Thymus (tissue), 11 donors: ENCODE measurements at regions not wholly inside any gene's neighbourhood (a gene's known extent, or its start where the extent isn't known, plus 50 kb on each side); places are given as distances from the start of the nearest gene placed in this dataset.
A peak's percentile ranks its signal among the peaks of the same experiment; 100 is the strongest.

ENCODE experiments used
- DNase-seq, 9 donors: peaks; one replicate each; pipeline ENCODE4 v3.0.0-alpha.2; 2013; ENCODE audit warnings: low spot score in 9 of 9, low read depth in 6 of 9, missing footprints in 1 of 9
- H3K27ac ChIP-seq, 2 donors: one replicate each; pipeline ENCODE4 v1.5.1; 2013; ENCODE audit warnings: control low read depth in 1 of 2, low read depth in 1 of 2, low read length in 1 of 2, mild to moderate bottlenecking in 1 of 2, moderate library complexity in 1 of 2
- H3K27me3 ChIP-seq, 2 donors: one replicate each; pipeline ENCODE4 v1.5.1; 2013; ENCODE audit warnings: low read length in 1 of 2; ENCODE audit not compliant: control insufficient read depth in 2 of 2, insufficient read depth in 1 of 2
- H3K36me3 ChIP-seq, 2 donors: one replicate each; pipeline ENCODE4 v1.5.1; 2013; ENCODE audit warnings: low read length in 1 of 2, mild to moderate bottlenecking in 1 of 2, moderate library complexity in 1 of 2; ENCODE audit not compliant: control insufficient read depth in 2 of 2, insufficient read depth in 2 of 2
- H3K4me1 ChIP-seq, 2 donors: one replicate each; pipeline ENCODE4 v1.5.1; 2013; ENCODE audit warnings: low read length in 2 of 2; ENCODE audit not compliant: control insufficient read depth in 2 of 2, insufficient read depth in 2 of 2
- H3K4me3 ChIP-seq, 2 donors: one replicate each; pipeline ENCODE4 v1.5.1; 2013; ENCODE audit warnings: low read length in 2 of 2, control low read depth in 1 of 2, mild to moderate bottlenecking in 1 of 2
- H3K9me3 ChIP-seq, 2 donors: one replicate each; pipeline ENCODE4 v1.5.1; 2013; ENCODE audit warnings: low read length in 1 of 2, mild to moderate bottlenecking in 1 of 2; ENCODE audit not compliant: control insufficient read depth in 2 of 2, insufficient read depth in 1 of 2
- WGBS: extraction: QIAGEN DNeasy Blood & Tissue Kit; methylation state at CpG from one replicate; pipeline ENCODE4 v1.1.7; 2013; 5-methylcytosine and 5-hydroxymethylcytosine counted together
- donor health status: healthy.

DNA sequence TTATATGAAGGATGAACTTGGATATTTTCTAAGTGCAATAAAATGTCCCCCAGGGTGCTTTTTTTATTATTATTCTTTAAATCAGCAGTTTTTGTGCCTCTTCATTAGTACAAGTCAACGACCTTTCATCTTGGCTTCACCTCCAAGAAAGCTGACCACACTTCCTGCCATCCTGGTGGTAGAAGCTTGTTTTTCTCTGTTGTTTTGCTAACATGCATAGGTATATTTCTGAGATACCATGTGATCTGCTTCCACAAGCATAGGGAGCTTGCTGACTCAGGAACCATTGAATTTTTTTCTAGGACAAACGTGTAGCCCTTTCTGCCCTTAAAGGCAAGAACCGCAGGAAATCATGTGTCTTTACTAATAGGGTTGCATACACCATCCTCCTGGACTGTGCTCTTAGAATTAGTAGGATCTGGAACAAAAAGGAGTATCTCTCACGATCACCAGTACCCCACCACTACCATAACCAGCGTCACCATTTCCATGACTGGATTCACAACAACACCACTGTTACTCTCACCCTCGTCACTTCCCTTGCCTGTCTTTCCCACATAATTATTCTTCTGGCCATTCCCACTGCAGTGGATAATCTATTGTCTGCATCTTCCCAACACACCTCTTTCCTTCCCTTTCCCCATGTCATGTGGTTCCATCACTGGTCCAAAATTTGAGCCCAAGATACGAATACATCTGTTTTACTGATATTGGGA is 207.1 kb downstream of the MAFB start:
- H3K4me1 ChIP-seq, result no peaks in the 10 kb centered on the region
- H3K4me3 ChIP-seq, result no peak overlapping the region
- no peaks in the 10 kb centered on the region for H3K36me3 ChIP-seq
- no peak overlapping the region for H3K27ac ChIP-seq
- no peaks in the 10 kb centered on the region for H3K9me3 ChIP-seq
- DNase-seq, result no peak
- H3K27me3 ChIP-seq, result no peaks in the 10 kb centered on the region
- 91% methylated on average over 7 of the region's 7 CpGs for WGBS

DNA sequence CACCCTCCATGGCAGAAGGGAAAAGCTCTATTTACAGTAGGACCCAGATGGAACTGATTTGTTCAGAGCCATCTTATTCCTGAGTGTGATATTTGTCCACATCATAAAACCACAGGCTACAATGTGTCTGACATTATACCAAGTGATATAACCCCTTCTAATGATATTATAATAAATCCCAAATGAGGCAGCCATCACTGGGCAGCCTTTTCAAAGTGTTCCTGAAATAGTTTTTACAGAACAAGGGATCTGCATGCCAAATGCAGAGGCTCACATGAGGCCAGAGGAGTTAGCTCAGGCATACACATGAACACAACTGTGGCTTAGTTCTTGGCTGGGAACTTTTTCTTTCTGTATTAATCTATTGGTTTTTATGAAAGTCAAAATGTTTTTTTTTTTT is 207.7 kb downstream of the MAFB start:
- no peaks in the 10 kb centered on the region for H3K9me3 ChIP-seq
- H3K27me3 ChIP-seq, result no peaks in the 10 kb centered on the region

DNA sequence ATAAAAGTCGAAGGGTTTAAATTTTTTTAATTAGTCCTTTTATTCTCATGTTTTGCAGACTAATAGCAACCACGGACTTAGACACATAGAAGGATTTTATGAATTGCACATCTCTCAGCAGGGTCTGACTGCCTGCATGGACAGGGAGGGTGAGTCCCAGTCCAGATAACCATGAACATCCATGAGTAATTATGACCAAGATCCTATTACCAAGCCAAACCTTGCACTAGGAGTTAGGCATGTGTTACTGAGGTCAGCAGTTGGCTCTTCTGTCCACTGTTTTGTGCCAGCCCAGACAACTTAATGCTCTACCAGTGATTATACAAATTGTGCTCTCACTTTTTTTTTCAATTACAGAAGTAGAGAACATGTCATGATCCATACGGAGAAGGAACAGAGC is 211.2 kb downstream of the MAFB start:
- 98% methylated on average over 3 of the region's 3 CpGs for WGBS
- DNase-seq, result no peak
- Histone ChIP-seq H3K4me1 (no peaks in the 10 kb centered on the region), H3K27ac (no peak overlapping the region), H3K9me3 (no peaks in the 10 kb centered on the region), H3K27me3 (no peaks in the 10 kb centered on the region), H3K36me3 (no peaks in the 10 kb centered on the region), H3K4me3 (no peak overlapping the region)

More for the DNA sequence above, 207.7 kb downstream of the MAFB start:
- no peak overlapping the region for H3K27ac ChIP-seq
- DNase-seq, result no peak
- H3K4me3 ChIP-seq, result no peak overlapping the region
- no peaks in the 10 kb centered on the region for H3K36me3 ChIP-seq
- H3K4me1 ChIP-seq, result no peaks in the 10 kb centered on the region

DNA sequence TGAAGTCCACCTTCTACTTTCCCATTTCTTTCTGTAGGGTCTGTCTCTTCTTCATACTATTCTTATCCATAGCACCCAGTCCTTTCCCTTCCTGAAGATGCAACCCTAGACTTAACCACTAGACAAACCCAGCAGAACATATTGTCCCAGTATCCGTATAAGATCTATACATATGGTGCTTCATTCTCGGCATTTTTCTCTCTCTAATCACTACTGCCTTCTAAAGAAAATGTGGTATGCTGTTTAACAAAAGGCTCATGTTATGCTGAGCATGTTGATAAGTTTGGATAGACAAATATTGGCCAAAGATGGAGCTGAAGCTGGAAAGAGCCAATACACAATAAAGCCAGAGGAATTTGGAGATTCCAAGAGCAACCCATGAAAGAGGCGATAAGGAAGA is 212.6 kb downstream of the MAFB start:
- Histone ChIP-seq H3K36me3 (no peaks in the 10 kb centered on the region), H3K4me1 (no peaks in the 10 kb centered on the region), H3K9me3 (no peaks in the 10 kb centered on the region), H3K27me3 (no peaks in the 10 kb centered on the region), H3K4me3 (no peak overlapping the region), H3K27ac (no peak overlapping the region)
- DNase-seq, result no peak
- 95% methylated on average over 3 of the region's 3 CpGs for WGBS

DNA sequence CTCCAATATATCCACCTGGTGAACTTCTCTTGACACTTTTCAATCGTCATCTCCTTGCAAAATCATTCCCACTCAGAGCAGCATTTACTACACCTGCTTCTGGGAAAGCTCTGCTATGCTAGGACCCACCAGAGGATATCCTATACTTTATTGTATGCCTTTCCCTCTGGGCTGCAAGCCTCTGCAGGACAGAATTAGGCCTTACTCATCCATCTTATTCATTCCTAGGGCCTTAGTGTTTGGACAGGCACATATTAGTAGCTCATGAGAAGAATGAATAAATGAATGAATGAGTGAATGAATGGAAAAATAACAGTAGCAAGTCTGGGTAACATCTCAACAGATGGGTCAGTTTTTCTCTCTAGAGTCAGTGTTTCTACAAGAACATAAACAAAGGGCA is 216.1 kb downstream of the MAFB start:
- no peak overlapping the region for H3K4me3 ChIP-seq
- H3K27ac ChIP-seq, result no peak overlapping the region
- no peaks in the 10 kb centered on the region for H3K27me3 ChIP-seq
- no peaks in the 10 kb centered on the region for H3K36me3 ChIP-seq
- H3K9me3 ChIP-seq, result no peaks in the 10 kb centered on the region
- H3K4me1 ChIP-seq, result no peaks in the 10 kb centered on the region
- 91% methylated on average over 1 of the region's 1 CpG for WGBS
- DNase-seq, result no peak

DNA sequence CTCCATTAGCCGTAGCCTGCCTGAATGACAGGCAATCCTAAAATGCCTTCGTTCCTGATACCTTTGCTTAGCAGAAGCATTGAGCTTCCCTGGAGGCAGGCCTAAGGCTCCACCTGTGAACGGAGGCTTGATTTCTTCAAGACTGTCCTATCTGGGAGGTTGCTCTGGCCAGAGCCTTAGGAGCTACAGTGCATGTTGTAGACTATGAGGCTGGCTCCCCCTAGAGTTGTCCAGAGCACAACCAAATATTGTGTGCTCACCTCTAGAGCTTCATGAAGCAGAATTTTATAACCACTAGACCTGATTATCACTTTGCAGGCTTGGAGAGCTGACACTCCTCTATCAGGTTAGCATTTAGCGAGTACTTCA is 217.8 kb downstream of the MAFB start:
- whole genome bisulfite sequencing, result 96% methylated on average over 4 of the region's 4 CpGs
- H3K9me3 ChIP-seq, result no peaks in the 10 kb centered on the region
- no peak for DNase-seq
- H3K4me3 ChIP-seq, result no peak overlapping the region
- no peaks in the 10 kb centered on the region for H3K36me3 ChIP-seq
- H3K27me3 ChIP-seq, result no peaks in the 10 kb centered on the region
- H3K27ac ChIP-seq, result no peak overlapping the region
- no peaks in the 10 kb centered on the region for H3K4me1 ChIP-seq

DNA sequence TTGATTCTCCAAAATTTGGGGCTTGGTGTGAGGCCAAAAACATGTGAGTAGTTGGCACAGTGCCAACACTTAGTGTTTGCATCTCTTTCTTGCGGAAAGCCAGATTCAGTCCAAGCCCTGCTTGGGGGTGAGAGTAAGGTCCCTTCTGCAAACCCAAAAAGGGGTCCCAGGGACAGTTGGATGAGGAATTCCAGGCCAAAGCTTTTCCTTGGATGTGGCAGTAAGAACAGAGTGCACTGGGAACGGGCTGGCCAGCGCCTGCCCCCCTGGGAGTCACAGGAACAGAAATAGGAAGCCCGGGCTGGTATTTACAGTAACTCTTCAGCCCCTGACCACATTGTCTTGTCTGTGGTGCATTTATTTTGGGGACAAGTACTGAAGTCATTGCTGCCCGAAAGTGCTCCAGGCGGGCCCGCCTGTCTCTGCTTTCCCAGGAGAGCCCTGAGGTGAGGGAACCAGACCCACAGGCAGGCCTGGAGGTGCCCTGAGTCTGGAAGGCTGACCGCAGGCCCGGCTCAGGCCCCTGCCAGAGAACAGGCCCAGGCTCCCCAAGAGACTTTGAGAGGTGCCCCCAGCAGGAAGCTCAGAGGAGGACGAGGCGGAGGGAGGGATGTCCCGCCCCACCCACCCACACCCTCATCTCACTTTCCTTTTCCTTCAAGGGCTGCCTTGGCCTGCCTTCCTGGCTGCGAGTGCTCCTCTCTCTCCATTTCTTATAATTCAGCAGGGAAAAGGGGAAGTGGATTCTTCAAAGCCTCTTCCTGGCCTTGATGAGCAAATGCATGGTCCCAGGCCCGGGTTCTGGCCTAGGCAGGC is 218.4 kb downstream of the MAFB start:
- no peaks in the 10 kb centered on the region for H3K9me3 ChIP-seq

DNA sequence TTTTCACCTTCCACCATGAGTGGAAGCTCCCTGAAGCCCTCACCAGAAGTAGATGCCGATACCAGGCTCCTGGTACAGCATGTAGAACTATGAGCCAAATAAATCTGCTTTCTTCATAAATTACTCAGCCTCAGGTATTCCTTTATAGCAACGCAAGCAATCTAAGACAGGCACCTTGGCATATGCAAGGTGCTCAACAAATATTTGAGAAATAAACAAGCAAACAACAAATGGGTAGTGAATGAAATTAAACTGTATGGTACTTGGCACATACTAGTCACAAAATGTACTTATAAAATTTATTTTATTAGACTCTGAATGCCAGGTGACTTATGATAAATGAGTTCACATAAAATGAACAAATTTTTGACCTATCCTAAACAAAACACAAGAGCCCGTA is 220.3 kb downstream of the MAFB start:
- Histone ChIP-seq H3K4me3 (no peak overlapping the region), H3K9me3 (no peaks in the 10 kb centered on the region), H3K4me1 (no peaks in the 10 kb centered on the region), H3K36me3 (no peaks in the 10 kb centered on the region), H3K27ac (no peak overlapping the region), H3K27me3 (no peaks in the 10 kb centered on the region)
- 97% methylated on average over 3 of the region's 3 CpGs for WGBS
- DNase-seq, result no peak

More for the DNA sequence above, 218.4 kb downstream of the MAFB start:
- Histone ChIP-seq H3K36me3 (no peaks in the 10 kb centered on the region), H3K27me3 (no peaks in the 10 kb centered on the region), H3K27ac (peak overlapping the region in 1 of 2 donors; percentile 65), H3K4me3 (no peak overlapping the region), H3K4me1 (no peaks in the 10 kb centered on the region)
- no peak for DNase-seq
- 88% methylated on average over 14 of the region's 14 CpGs for whole genome bisulfite sequencing

DNA sequence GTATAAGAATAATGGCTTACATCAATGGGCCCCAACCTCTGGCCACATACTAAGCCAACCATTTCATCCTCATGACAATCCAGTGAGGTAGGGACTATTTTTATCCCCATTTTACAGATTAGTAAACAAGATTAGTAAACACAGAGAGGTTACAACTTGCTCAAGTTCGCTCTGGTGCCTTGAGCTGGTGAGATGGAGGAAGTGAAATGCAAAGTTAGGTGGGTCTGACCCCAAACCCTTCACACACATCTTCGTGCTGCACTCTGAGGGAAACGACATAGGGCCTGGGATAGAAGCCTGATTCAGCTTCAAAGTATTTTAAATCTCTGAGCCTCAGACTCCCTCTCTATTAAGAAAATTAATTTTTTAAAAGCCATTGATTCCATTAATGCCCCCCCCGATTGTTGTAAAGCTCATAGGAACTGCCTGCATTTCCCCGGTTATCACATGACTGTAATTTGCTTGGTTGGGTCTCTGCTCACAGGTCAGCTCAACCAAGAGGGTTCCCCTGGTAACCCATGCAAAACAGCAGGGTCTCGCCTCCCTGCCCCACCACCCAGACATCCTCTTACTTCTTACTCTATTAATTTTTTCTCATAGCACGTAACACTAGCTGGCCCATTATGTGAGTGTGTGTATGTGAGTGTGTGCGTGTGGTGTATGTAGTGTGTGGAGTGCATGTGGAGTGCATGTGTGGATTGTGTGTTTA is 221.2 kb downstream of the MAFB start:
- no peaks in the 10 kb centered on the region for H3K9me3 ChIP-seq
- H3K4me1 ChIP-seq, result no peaks in the 10 kb centered on the region
- no peak overlapping the region for H3K27ac ChIP-seq
- H3K36me3 ChIP-seq, result no peaks in the 10 kb centered on the region
- DNase-seq, result no peak
- 96% methylated on average over 8 of the region's 8 CpGs for WGBS
- no peaks in the 10 kb centered on the region for H3K27me3 ChIP-seq
- H3K4me3 ChIP-seq, result no peak overlapping the region
